ENCODE measurements at regions not wholly inside any gene's neighbourhood (a gene's known extent, or its start where the extent isn't known, plus 50 kb on each side); places are given as distances from the start of the nearest gene placed in this dataset.

DNA sequence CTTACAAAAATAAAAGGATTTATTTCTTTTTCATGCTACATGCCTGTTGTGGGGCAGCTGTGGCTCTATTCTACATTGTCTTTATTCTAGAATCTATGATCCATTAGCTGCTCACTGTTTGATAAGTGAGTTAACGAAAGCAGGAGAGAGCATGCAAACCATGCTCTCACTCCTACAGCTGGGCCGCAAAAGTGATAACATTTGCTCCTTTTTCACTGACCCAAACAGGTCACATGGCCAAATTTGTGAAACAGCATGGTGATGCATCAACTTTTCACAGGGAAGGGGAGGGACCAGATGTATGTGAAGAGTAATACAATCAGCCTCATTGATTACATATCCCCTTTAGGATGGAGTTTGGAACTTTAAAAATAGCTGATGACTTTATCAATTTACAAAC, 456.9 kb upstream of the SYT1 start:
- no peak for DNase-seq

DNA sequence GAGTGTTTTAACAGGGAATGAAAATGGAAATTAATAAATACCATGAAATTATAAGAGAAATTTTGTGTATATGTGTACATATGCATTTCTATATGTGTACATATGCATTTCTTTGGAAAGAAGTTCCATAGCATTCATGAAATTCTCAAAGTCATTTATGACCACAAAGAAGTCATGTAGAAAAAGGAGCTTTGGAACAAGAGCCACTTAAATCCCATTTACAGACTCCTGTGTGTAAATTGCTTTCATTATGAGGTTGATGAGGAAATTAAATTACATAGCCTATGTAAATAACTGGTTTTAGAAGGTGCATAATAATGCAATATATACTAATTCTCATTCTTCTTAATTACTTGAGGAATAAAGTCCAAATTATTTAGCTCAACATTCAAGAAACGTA, 450.5 kb upstream of the SYT1 start:
- no peak for DNase-seq

DNA sequence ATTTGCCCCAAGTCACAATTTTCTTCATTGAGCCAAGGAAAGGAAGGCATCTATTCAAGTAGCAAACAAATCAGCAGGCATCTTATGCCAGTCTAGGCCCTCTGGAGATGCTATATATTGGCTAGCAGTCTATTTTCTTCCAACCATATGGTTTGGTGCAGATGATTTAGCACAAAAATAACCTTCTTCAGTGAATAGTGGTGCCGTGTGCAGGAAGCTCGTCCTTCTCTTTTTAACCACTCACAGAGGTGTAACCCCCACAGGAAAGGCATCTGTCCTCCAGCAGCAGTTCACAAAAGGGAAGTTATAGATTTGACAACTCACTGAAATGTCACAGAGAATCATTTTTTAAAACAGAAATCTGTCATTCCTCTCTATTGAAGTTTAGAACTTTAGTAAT, 445.7 kb upstream of the SYT1 start:
- DNase-seq: peak; percentile 14

DNA sequence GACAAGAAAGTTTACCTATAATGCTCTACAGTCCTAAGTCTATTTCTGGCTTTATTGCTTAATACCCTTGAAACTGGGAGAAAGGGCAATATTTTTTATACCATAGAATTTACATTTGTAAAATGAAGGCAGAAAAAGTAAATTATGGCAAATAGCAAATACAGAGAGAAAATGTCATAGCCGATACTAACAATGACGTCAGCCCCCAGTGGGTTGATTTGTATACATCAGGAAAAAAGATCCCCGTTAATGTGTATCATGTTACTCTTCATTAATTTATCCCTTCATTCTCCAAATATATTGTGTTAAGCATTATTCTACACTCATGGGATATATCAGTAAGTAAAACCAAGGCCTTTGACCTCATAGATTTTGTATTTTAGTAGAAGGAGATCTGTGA, 445.1 kb upstream of the SYT1 start:
- DNase-seq: no peak

DNA sequence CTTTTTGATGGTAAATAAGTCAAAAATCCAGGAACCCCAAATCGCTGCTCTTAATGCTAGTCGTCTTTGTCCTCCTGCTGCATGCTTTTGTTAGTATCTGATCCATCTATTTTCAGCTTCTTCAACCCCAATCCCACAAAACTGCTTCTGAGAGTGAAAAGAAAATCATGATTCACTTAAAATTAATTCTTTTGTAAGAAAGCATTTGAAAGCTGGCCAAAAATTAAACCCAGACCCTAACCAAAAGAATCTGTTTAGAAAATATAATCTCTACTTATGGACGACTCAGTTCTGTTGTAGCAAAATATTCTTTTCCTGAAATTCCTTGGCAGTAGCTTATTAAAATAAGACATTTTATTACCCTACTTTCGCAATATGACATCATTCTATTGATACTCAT, 443.6 kb upstream of the SYT1 start:
- DNase-seq: peak; percentile 86

DNA sequence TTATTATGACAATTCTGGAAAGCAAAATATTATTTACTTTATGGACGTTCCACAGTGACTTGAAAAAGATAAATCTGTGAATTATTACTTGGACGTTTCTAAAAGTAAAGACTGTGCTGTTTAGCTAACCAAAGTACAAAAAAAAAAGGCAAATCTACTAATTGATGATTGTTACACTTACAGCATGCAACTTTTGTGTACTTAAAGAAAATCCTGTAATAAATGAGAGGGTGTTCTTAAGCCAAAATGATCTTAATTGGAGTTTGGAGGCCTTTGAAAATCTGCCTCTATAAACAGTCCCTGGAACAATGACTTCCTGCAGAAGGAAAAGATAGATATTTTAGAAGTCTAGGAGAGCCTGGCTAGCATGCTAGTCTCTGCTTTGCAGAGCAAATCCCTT, 434.0 kb upstream of the SYT1 start:
- DNase-seq: no peak

DNA sequence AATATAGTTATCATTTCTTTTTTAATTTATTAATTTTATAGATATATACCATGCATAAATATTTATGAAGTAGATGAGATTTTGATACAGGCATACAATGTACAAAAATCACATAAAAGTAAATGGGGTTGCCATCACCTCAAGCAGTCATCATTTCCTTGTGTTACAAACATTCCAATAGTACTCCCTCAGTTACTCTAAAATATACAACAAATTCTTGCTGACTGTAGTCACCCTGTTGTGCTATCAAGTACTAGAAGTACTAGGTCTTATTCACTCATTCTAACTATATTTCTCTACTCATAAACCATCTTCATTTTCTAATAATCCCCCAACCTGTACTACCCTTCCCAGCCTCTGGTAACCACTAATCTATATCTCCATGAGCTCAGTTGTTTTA, 432.6 kb upstream of the SYT1 start:
- no peak for DNase-seq

DNA sequence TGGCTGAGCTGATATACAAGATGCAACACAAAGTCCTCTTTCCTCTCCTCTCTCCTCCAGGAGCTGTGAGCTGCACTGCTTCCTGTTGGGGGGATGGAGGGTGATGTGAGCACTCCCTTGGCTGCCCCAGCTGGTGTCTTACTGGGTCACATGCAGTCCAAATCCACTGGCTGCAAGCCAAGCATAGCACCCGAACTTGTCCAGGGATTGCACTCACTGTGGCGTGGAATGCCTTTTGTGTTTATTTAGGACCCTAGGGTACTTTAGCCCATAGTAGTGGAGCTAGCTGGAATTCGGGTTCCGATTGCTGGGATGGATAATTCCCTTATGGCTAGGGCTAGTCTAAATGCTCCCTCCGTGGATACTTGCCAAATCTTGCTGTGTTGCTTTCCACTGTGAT, 424.9 kb upstream of the SYT1 start:
- DNase-seq: no peak

DNA sequence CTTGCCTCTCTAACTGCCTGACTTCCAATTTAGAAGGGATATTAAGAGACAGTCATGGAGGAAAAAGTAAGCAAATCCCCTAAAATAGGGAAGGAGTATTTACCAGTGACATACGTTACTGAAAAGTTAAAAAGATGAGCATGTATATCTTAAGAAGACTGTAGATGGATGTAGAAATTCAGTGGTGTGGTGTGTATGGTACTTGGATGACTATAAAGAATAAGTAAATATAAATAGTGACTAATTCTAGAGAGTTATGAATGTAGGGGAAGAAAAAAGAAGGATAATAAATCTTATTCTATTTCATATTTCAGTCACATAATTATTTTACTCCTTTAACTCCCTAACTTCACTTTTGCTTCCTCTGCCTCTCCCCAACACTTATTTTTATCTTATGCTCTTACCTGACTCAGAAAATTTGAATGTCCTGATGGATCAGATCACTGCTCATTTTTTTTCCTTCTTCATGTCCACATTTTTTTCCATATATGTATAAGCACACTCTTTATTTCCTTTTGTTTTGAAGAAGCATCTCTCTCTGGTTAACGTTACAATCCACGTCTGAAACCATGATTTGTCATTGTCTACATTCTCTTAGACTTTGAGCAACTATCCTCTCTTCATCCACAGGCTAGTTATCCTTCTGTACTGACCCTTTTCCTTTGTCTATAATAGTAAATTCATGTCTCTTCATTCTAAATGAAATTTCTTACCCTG, 422.7 kb upstream of the SYT1 start:
- DNase-seq: peak; percentile 46

DNA sequence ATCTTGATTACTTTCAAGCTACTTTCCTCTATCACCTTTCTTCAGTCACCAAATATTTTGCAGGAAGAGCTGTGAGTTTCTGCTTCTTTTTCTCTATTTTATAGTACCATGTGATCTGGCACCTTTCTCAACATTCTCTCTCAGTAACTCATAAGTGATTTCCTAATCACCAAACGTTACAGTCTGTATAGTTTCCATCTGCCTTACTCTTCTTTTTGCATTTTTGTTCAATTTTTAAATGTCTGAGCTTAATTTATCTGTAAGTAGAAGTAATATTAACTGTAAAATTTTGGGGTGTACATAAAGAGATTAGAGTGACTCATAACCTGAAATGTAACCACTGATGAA, 422.1 kb upstream of the SYT1 start:
- DNase-seq: peak; percentile 60

DNA sequence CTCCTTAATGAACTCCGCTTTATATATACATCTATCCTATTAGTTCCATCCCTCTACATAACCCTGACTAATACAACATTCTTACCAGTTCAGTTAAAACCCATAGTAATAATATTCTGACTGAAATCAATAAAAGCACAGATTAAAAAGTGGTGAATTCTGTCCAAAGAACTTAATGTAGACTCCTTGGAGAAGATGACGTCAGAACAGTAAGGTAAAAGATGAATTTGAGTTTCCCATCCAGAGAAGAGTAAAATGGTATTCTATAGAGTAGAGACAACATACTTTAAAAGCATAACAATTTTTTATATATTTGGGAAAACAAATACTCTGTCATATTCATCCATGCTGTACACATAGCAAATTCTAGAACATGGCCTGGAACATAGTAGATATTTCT, 418.0 kb upstream of the SYT1 start:
- DNase-seq: no peak

DNA sequence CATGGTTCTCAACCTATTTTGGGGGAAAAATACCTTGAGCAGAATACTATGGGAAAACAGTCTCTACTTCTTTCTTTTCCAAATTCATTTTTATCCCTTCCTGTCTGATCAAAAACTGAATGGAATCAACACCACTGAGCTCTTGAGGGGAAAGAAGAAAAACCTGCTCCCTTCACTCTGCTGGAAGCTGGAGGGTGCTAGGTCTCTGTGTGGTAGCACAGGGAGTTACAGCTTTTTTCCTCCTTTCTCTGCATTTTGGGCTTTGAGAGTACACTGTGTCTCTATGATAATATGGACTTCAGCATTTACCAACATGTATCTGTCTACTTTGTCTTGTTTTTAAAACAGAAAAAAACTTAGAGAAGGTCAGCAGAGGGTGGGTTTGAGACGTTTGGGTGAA, 417.2 kb upstream of the SYT1 start:
- DNase-seq: no peak

DNA sequence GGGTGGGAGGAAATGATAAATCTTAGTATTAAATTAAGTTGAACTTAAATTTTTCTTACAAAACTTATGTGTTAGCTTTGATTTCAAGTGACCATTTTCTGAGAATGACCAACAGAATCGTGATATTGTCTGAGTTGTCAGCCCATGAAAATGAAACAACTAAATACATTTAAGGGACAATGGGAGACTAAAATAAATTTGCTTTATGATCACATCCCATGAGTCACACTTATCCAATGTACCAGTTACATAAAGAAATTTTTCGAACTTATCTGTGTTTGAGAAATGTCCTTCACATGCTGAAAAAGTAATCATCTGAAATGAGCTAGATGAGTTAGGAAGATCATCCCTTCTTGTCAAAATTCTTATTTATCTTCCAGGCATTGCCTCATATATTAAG, 415.9 kb upstream of the SYT1 start:
- DNase-seq: no peak

DNA sequence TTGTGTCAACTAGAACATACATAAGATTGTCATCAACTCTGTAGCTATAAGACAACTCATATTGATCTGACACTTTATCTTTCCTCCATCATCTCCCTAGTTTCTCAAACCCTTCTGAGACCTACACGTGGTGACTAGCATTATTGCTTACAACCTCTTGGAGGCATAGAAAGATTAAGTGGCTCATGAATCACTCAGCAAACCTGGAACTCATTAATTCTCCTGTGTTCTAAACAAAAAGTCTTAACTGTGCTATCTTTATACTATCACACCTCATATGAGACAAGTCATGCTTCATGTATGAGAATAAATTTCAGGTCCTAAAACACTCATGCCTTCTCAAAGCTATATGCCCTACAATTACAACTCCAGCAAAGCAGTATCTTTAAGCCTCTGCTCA, 408.6 kb upstream of the SYT1 start:
- DNase-seq: peak; percentile 30

DNA sequence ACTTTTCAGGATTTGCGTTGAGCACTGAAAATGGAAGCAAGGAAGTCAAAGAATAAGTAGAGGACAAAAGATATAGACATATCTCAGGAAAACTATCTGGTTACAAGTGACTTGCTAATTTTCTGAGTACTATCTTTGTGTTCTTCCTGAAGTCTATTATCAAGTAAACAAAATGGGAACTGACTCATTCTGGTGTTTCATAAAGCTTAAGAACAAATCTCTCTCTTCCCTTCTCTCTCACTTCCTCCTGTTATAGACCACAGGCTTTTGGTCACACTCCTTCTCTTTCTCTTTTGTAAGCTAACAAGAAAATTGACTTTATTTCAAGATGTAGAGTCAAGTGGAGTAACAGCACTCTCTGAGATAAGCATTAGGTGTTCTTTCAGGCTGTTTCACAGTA, 406.6 kb upstream of the SYT1 start:
- no peak for DNase-seq

DNA sequence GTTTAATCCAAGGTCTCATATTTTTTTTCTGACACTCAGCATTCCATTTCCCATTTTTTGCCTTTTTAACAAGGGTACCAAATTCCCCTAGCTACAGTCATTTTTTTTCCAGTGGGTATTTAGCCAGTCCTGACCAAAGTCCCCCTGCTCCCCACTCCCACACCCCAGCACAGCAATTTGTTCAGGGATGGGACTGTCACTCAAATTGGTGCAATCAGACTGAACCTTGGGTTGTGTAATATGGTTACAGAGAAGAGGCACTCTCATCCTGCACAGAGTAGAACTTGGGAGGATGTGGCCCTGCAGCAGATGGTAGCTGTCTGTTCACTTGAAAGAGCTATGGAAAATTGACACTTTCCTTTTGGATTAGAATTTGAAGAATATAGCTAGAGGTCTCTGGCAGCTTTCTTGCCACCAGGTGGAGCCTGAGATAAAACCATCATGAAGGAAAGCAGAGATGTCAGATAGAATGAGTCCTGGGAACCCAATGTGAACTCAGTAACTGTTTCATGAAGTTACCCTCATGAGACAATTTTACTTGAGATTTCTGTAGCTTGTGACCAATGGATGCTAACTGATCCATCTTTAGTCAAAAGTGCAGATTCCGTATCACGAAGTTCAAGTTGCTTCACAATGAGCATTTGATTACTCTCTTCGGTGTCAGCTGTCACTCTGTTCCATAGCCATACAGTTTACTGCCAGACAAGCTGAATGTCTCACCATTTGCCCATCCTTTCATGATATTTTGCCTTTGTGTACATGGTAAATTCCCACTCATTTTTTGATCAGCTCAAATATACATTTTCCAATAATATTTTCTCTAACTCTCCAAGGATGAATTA, 394.0 kb upstream of the SYT1 start:
- peak; percentile 64 for DNase-seq

DNA sequence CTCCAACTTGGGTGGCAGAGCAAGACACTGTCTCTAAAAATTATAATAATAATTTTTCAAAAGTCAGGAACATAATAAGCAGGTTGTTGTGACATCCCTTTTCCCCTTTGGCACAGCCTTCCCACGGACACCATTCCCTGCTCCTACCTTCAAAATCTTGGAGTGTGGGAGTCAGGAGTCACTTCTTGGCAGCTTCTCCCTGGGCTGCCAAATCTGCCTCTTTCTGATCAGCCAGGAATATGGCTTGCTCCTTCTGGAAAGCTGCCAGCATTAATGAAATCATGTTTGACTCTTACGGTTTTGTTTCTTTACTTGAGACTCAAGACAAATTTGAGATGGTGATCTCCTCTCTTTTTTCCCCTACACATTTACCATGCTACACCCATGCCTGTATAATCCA, 391.4 kb upstream of the SYT1 start:
- DNase-seq: peak; percentile 49

DNA sequence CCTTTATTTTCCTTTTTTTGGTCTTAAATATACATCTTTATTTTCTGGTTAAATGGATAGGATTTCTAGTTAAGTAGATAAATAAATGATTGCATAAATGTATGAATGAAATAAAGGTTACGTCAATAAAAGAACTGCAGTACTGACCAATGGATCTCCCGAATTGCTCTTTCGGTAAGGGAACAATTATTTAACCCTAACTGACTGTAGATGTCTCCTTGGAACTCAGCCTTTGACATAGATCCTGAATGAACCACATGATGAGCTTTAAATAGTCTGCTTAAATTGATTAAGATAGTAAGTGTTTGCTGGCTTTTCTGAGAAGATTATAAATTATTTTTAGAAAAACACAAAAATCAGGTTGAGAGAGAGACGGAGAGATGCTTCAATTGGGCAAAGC, 391.0 kb upstream of the SYT1 start:
- DNase-seq: no peak

DNA sequence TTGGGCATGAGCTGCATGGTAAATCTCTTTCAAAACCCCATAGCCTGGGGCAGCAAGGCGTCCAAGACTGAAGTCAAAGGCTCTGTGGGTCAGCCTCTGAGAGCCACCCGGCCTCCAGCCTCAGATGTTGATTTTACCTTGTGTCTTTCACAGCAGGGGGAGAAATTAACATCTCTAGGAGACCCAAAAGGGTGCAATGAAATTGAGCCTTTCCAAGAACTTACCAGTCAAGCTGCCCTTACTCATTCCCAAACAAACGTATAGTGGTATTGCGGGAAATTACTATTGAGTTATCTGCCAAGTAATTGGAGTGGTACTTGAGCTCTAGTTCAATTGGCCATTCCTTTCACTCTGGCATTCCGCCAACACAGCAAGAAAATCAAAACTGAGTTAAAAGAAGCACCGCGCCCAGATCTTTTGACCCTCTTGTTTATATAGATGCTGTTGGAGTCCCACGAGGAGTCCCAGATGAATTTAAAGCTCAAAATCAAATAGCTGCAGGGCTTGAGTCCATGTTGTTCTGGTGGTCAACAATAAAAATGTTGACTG, 380.7 kb upstream of the SYT1 start:
- DNase-seq: no peak

DNA sequence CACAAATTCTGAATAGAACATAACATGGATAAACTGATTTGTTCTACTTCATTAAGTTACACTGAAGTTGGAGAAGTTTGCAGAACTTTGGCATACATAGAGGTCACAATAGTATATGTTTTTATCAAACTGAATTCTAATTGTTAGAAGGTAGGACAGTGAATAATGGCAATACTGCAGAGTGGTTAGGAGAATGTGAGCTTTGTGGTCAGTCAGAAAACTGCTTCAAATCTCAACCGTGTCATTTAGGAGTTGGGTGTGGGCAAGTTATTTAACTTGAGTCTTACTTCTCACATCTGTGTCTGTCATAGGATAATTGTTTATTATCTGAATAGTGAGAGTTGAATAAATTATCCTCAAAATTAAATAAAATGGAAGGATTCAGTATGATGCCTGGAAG, 374.6 kb upstream of the SYT1 start:
- no peak for DNase-seq

DNA sequence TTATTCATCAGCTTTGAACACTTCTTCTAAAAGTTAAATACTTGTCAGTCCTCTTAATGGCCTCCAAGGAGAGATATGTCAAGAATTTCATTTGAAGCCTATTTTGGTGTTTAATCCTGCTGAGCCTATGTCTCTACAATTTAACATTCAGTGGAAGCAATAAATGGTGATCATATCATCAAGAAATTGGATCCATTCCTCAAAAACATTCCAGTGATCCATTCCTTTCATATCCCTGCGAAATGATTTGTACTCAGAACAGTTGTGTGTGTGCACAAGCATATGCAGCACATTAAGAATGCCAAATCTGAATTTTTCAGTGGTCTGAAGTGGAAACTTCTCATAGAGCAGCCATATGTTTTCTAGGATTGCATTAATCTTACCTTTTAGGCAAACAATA, 373.7 kb upstream of the SYT1 start:
- peak; percentile 65 for DNase-seq

DNA sequence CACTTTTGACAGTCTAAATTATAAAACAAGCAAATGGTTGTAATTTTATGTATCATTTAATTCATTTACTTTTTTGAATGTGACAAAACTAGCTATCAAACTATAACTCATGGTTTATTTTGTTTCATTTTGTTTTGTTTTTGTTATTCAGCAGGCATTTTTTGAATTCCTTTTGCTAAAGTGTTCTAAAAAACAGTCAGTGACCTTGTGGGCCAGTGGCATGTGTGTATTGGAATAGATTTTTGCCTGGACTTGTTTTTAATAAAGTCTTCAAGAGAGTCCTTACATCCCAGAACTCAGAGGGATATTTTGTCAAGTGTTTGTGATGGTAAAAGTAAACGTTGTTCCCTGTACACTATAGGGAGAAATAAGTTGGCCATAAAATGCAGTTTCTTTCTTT, 369.7 kb upstream of the SYT1 start:
- DNase-seq: peak; percentile 1

DNA sequence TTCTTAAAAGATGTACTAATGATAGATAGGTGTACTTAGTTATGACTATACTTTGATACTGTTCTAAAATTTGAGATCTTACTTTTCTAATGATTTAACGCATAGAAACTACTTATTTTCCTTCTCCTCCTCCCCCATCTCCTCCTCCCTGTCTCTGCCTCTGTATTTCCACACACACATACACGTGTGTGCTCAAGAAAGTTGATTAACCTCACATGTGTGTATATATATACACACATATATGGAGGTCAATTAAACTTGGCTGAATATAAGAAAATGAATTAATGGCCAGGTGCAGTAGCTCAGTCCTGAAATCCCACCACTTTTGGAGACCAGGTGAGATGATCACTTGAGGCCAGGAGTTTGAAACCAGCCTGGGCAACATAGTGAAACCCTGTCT, 362.7 kb upstream of the SYT1 start:
- no peak for DNase-seq

DNA sequence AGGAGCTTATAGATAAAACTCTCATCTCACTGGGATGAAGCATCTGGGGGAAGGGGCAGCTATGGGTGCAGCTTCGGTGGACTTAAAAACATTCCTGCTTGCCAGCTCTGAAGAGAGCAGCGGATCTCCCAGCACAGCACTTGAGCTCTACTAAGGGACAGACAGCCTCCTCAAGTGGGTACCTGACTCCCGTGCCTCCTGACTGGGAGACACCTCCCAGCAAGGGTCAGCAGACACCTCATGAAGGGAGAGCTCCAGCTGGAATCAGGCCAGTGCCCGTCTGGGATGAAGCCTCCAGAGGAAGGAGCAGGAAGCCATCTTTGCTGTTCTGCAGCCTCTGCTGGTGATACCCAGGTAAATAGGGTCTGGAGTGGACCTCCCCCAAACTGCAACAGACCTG, 345.2 kb upstream of the SYT1 start:
- no peak for DNase-seq

Data from fibroblast of upper back skin (primary cell).